ENCODE measurements at regions not wholly inside any gene's neighbourhood (a gene's known extent, or its start where the extent isn't known, plus 50 kb on each side); places are given as distances from the start of the nearest gene placed in this dataset.

- DNase-seq = no peak
These were observed 177.2 kb downstream of the CTTN start for GRCh38 chr11:70575396-70576060.

- DNase-seq = no peak
These were observed 178.9 kb downstream of the CTTN start for GRCh38 chr11:70577258-70577603.

DNA sequence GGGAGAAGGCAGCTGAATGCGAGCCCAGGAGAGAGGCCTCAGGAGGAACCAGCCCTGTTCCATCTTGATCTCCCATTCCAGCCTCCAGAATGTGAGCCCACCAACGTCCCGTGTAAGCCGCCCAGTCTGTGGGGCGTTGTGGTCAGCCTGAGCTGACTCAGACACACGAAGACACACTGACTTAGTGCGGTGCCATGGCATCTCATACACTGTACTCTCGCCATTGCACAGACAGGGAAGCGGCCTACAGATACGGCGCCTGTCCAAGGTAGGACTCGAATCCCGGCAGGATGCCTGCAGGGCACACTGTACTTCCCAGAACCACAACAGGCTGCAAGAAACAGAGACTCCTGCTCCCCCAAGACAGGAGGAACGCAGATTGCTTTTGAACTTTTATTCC, 179.6 kb downstream of the CTTN start:
- DNase-seq = no peak

- no peak for DNase-seq
These were observed 180.0 kb downstream of the CTTN start for GRCh38 chr11:70578371-70578770.

- DNase-seq = no peak
These were observed 180.5 kb downstream of the CTTN start for GRCh38 chr11:70578831-70579230.

DNA sequence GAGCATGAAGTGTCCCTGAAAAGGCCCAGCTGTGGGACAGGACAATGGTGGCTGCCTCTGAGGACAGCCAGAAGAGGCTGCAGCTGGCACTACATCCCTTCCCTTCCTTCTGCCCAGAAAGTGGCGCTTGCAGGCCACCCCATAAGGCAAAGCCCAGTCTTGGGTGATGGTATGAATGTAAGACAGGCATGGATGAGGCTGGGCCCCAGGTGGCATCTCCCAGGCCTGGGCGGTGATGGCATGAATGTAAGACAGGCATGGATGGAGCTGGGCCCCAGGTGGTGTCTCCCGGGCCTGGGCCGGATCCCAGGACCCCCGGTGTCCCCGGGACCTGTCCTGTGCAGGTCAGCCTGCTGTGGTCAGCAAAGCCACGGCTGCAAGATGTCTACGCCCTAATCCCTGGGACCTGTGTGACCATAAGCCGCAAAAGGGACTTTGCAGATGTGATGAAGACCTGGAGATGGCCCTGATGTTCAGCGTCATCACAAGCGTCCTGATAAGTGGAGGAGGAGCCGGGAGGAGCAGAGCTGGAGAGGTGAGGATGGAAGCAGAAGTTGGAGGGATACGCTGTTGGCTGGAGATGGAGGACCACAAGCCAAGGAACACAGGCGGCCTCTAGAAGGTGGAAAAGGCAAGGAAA, 181.1 kb downstream of the CTTN start:
- no peak for DNase-seq

DNA sequence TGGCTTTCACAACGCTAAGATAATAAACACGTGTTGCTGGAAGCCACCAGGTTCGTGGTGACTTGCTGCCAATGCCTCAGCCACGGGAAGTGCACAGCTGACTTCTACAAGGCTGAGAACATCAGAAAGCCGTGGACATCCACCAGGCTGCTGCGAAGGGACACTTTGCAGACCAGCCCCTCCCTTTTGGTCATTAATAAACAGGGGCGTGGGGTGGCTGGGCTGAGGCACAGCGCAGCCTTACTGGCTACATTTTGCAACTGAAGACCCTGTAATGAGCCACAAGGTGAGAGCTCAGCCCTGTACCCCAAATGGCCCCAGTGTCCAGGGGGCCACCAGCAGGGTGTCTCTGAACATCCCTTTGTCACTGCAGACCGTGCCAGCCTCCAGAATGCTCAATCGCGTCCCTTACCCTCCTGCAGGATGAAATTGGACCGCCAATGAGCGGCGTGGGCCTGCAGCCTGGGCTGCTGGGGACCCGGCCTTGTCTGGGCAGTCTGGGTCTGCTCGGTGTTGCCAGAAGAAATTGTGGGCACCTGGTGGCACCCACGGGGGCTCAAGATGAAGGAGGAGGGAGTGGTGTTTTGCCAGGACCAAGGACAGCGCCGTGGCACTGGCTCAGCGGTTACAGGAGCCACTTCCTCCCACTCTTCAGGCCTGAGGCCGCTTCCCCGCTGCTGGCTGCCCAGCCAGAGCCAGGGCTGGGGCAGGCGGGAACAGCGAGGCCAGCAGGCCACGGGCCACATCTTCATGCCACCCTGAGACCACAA, 181.9 kb downstream of the CTTN start:
- no peak for DNase-seq

GRCh38 chr11:70581991-70582885, 183.9 kb downstream of the CTTN start:
- DNase-seq = no peak

DNA sequence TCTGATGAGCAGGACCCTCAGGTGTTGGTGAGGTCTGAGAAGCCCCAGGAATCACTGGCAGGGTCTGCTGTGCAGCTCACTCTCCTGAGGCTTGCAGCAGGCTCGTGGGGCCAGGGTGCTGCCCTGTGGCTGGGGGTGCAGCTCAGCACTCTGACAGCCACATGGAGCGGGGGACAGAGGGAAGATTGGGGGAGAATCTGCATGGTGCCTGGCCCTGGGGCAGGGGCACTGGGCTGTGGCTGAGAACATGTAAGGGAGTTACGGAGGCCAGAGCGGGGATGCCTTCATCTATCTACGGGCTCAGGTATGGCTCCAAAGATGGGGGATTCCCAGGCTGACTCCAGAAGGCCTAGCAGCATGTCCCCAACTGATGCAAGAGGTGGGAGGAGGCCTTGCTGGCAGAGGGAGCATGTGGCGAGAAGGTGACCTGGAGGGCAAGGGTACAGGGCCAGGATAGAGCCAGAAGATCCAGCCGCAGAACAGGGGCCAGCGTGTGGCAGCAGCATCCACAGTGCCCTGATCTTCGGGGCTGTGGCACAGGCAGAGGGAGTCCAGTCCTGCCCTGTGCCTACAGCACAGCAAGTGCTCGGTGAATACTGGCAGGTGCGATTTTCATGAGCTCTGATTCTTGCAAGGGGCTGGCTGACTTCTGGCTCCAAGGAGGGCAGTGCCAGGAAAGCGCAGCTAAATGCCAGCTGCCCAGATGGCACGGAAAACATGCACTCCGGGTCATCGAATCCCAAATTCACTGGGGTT, 184.7 kb downstream of the CTTN start:
- no peak for DNase-seq

GRCh38 chr11:70583781-70584218, 185.5 kb downstream of the CTTN start:
- DNase-seq = no peak

DNA sequence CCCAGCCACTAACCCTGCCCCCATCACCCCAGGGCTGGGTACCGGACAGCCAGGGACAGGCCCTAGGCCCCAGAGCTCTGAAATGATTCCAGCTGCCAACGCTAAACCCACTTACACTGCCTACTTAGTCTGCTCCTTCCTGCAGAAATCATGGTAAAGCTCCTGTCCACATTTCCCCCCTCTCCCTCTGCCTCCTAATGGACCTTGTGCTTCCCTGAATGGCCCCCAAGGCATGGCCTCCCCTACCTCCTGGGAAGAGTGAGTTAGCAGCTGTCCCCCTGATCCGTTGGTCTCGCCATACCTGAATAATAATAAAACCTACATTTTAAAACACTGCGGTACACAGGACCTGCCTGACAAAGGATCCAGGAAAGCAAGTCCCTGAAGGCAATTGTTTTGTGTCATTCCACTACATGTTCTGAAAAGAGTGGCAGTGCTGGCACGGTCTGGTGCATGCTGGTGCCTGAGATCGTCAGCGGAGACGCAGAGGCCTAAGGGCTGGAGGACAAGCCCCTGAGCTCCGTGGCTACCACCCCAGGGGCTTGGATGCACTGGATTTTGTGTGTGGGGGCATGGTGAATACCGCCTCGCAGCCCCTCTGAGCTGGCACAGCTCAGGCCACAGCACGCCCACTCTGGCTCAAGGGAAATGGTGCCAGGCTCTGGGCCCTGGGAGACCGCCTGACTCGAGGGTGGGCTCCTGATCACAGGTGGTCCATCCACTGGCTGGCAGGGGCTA, 186.3 kb downstream of the CTTN start:
- no peak for DNase-seq

- no peak for DNase-seq
These were observed 186.9 kb downstream of the CTTN start for GRCh38 chr11:70585236-70585545.

DNA sequence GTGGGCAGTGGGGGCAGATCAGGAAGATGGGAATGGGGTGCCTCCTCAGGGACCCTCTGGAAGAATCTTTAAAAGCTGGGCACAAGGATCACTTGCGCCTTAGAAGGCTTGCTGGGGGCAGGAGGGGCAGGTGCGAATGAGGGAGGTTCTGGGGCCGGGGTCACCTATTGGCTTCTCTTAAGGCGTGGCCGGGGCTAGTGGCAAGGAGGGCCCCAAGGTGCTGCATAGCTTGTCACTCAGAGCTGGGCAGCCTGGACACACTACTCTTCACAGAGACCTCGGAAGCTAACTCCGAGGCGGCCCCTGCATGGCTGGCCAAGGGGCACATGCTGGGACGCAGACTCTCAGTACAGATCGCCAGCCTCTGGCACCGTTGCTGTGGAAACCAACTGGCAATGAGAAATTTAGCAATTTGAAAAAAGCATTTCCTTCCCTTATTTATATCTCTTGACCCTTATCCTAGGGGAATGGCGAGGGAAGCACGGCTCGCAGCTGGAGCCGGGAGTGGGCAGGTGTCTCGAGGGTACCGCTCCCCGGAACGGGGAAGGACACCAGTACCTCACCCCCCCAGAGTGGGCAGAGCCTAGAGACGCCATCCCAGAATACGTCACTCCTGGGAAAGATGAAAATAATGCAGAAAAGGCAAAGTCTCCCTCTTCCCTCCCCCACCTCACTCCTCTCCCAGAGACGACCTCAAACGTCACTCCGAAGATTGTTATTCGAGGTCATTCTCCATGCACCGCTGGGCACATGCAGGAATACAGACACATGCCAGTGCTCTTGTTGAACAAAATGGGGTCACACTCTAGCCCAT, 188.1 kb downstream of the CTTN start:
- DNase-seq = no peak

DNA sequence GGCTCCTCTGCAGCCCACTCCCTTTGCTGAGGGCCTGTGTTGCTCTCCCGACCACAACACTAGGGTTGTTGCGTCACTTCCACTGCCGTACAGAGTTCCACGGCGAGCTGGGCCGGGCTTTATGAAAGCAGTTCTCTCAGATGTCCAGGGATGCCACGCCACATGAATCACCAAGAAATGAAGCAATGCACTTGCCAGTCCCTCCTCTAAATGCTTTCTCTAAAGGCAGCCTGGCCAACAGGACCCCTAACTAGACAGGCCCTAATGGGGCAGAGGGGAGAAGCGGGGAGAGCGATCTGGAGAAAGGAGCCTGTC, 188.7 kb downstream of the CTTN start:
- DNase-seq = no peak

- DNase-seq = no peak
These were observed 192.1 kb downstream of the CTTN start for GRCh38 chr11:70590356-70590991.

GRCh38 chr11:70592641-70593165, 194.4 kb downstream of the CTTN start:
- no peak for DNase-seq

DNA sequence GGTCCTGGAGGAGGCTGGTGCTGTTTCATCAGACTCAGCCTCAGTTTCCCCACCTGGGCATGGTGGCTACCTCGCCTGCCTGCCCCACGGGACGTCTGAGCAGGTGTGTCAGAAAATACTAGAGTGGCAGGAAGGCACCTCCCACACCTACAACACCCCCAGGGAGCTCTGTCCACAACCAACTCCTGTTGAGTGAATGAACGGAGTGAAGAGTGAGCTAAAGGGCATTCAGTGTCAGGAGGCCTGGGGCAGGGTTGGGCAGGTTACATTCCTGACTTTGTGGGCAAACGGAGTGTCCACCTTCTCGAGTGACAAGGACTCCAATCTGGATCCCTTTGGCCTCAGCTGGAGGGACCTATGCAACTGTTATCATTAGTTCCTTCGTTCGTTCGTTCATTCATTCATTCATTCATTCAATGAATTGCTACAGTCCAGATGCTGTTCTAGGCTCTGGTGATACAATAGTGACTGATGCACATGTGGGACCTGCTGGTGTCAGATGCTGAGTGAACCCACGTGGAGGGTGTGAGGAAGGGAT, 195.2 kb downstream of the CTTN start:
- no peak for DNase-seq

GRCh38 chr11:70594031-70594430, 195.7 kb downstream of the CTTN start:
- no peak for DNase-seq

GRCh38 chr11:70594606-70595005, 196.3 kb downstream of the CTTN start:
- no peak for DNase-seq

DNA sequence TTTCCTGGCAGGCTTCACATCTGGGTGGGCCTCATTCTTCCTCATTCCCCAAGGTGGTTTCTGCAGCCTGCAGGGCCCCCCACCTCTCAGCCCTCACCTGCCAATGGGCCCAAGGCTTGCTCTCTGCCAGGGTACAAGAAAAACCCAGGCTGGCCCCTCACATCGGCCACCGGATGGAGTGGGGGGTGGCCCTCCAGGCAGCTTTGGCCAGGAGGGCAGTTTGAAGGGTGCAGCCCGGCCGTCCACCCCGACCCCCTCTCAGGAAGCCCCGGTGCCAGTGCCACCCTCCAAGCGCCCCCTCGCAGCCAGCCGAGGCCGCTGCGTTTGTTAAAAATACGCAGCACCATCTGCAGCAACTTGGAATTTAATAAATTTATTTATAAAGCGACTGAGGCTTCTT, 196.7 kb downstream of the CTTN start:
- DNase-seq = no peak
